ENCODE measurements at regions not wholly inside any gene's neighbourhood (a gene's known extent, or its start where the extent isn't known, plus 50 kb on each side); places are given as distances from the start of the nearest gene placed in this dataset.

GRCh38 chr10:52568309-52568708 is 204.3 kb downstream of the MBL2 start:
- H3K9me3 Mint-ChIP-seq (ENCODE audit: unreplicated experiment), result peaks cover 10% of the 10 kb centered on the region
- ChIA-PET POLR2A (no interaction called here), CTCF (interaction anchor here (0.7 to 3.7 kb wide), 7 partner anchors 42 to 260 kb away, joined by 3 to 87 read pairs (median 13); no protein-coding TSS in a partner anchor)
- H3K27me3 Mint-ChIP-seq (ENCODE audit: insufficient read depth, unreplicated experiment), result no peaks in the 10 kb centered on the region
- H3K4me3 Mint-ChIP-seq (ENCODE audit: unreplicated experiment), result no peak overlapping the region
- intact Hi-C loops (cut with micrococcal nuclease), result no loop called here
- no TSS peak for BruUV-seq (replicated peaks)
- no peak for TF ChIP-seq CTCF (IDR thresholded peaks at IDR 0.05; ENCODE audit: unreplicated experiment)
- no peaks in the 10 kb centered on the region for H3K36me3 Mint-ChIP-seq (ENCODE audit: insufficient read depth, unreplicated experiment)
- H3K27ac Mint-ChIP-seq (ENCODE audit: low read depth, unreplicated experiment), result no peak overlapping the region
- H3K4me1 Mint-ChIP-seq (ENCODE audit: insufficient read depth, unreplicated experiment), result peaks cover 15% of the 10 kb centered on the region
- no peak for DNase-seq (ENCODE audit: unreplicated experiment)

GRCh38 chr10:52570490-52570889 is 202.1 kb downstream of the MBL2 start:
- POLR2A ChIA-PET, result interaction anchor here (0.6 kb wide), 1 partner anchor 119 kb away, joined by 4 read pairs; no protein-coding TSS in a partner anchor

GRCh38 chr10:52571018-52571417 is 201.6 kb downstream of the MBL2 start:
- H3K36me3 Mint-ChIP-seq (ENCODE audit: insufficient read depth, unreplicated experiment), result no peaks in the 10 kb centered on the region
- DNase-seq (ENCODE audit: unreplicated experiment), result no peak

More at GRCh38 chr10:52570490-52570889, 202.1 kb downstream of the MBL2 start:
- TF ChIP-seq CTCF (IDR thresholded peaks at IDR 0.05; ENCODE audit: unreplicated experiment), result no peak
- Mint-ChIP-seq H3K4me1 (ENCODE audit: insufficient read depth, unreplicated experiment) (peaks cover 6% of the 10 kb centered on the region), H3K4me3 (ENCODE audit: unreplicated experiment) (no peak overlapping the region), H3K9me3 (ENCODE audit: unreplicated experiment) (no peaks in the 10 kb centered on the region), H3K27ac (ENCODE audit: low read depth, unreplicated experiment) (no peak overlapping the region), H3K27me3 (ENCODE audit: insufficient read depth, unreplicated experiment) (no peaks in the 10 kb centered on the region), H3K36me3 (ENCODE audit: insufficient read depth, unreplicated experiment) (no peaks in the 10 kb centered on the region)
- CTCF ChIA-PET, result interaction anchor here (0.6 to 2.2 kb wide), 5 partner anchors 10 to 262 kb away, joined by 3 to 19 read pairs (median 5); partner anchors contain the start of gene DKK1
- DNase-seq (ENCODE audit: unreplicated experiment), result no peak
- no TSS peak for BruUV-seq (replicated peaks)
- intact Hi-C loops (cut with micrococcal nuclease), result no loop called here

More at GRCh38 chr10:52571018-52571417, 201.6 kb downstream of the MBL2 start:
- no peak overlapping the region for H3K4me3 Mint-ChIP-seq (ENCODE audit: unreplicated experiment)
- intact Hi-C loops (cut with micrococcal nuclease), result no loop called here
- H3K4me1 Mint-ChIP-seq (ENCODE audit: insufficient read depth, unreplicated experiment), result peaks cover 6% of the 10 kb centered on the region
- ChIA-PET POLR2A (interaction anchor here (0.8 kb wide), 1 partner anchor 253 kb away, joined by 4 read pairs; no protein-coding TSS in a partner anchor), CTCF (interaction anchor here (0.7 to 2.2 kb wide), 2 partner anchors 45 to 263 kb away, joined by 3 to 19 read pairs; no protein-coding TSS in a partner anchor)
- no peaks in the 10 kb centered on the region for H3K9me3 Mint-ChIP-seq (ENCODE audit: unreplicated experiment)
- H3K27me3 Mint-ChIP-seq (ENCODE audit: insufficient read depth, unreplicated experiment), result no peaks in the 10 kb centered on the region
- TF ChIP-seq CTCF (IDR thresholded peaks at IDR 0.05; ENCODE audit: unreplicated experiment), result no peak
- H3K27ac Mint-ChIP-seq (ENCODE audit: low read depth, unreplicated experiment), result no peak overlapping the region
- no TSS peak for BruUV-seq (replicated peaks)

All from MCF 10A (cell line).